GM21515 (cell line): ENCODE measurements at regions not wholly inside any gene's neighbourhood (a gene's known extent, or its start where the extent isn't known, plus 50 kb on each side); places are given as distances from the start of the nearest gene placed in this dataset.
"Not testable (repeated sequence)": the region's sequence is repeated elsewhere in the genome, so short reads cannot be mapped to it uniquely, and the experiment has no call there.

Source experiments
- ATAC-seq: cut with Tn5 transposase; IDR thresholded peaks from one replicate; pipeline ENCODE4 v1.9.1; 2021; ENCODE audit not compliant: unreplicated experiment

- ATAC-seq, result no peak
Measured at GRCh38 chr15:95624616-95625361, 705.7 kb upstream of the NR2F2 start.

DNA sequence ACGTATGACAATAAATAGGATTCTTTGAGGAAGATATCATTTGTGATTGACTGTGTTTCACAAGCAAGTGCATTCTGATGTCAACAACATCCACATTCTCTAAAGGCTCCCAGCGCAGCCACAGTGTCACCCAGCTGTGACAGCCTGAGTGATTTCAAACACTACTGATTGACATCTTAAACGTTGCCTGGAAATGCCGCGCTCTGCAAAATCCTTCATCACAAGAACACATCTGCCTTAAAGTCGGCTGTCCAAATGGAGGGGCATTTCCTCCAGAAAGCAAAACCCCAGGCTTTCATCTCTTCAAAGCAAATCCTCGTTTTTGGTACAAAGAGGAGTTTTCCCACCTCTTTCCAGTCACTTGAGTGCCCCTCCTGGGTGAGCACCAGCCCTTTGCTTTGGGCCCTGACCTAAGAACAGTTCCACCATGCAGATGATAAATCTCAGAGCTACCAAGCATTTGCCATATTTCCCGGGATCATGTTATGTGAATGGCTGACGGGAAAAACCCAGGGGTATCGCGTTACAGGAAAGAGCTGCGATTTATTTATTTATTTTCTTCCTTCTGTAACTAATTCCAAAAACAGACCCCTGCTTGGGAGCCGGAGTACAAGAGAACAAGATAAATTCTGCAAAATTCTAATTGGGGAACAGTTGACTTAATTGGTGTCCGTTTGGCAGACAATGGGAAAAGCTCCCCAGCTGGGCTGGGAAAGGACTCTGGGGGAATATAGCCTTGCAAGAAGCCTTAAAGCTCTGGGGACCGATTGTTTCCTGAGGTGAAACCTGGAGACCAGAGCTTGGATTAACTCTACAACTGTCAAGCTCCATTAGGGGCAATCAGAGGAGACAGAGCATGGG is 703.8 kb upstream of the NR2F2 start:
- no peak for ATAC-seq

DNA sequence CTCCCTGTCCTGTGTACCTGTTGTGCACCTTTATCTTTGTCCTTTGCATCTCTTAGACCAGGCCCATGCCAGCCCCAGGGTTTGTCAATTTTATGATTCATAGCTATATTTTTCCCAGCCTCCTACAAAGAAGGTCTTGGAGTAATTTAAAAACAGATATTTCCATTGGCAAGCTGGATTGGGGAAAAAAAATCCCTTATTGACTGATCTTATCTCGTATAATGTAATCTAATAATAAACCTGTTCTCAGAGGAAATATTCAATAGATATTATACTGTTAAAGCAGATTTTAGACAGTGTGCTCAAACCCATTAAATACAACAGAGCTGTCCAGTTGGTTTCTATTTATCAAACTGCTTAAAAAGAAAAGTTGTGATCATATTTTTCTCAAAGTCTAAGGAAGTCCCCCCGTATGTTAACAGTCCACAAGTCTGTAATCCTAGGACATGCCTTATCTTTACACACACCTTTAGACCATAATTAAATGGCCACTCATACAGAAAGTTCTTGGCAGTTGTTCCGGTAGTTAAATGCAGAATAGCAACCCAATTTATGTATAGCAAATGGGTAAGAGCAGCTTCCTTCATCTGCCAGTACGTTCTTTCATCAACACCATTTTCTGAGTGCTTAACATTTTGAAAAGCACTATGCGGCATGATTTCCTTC is 700.9 kb upstream of the NR2F2 start:
- ATAC-seq, result no peak

DNA sequence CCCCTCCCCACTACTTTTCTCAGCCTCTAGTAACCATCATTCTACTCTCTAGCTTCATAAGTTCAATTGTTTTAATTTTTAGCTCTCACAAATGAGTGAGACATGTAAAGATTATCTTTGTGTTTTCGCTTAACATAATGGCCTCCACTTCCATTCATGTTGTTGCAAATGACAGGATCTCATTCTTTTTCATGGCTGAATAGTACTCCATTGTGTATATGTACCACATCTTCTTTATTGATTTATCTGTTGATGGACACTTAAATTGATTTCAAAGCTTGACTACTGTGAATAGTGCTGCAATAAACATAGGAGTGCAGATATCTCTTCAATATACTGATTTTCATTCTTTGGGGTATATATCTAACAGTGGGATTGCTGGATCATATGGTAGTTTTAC is 699.8 kb upstream of the NR2F2 start:
- no peak for ATAC-seq

DNA sequence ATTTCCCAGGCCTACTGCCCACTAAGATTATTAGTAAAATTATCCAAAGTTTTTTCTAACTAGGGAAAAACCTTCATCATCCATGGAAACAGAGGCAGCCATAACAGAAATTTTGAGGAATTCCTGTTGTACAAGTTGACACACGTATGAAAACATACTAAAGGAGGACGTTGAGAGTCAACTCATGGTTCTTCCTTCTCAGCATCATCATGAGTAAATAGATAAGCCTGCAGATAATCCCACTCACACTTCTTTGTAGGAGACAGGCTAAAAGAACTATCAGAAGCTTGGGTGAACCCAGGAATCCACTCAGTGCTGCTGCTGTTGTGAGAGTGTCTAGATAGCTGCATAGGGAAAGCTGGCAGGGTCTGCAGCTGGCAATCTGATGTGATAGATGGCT is 694.8 kb upstream of the NR2F2 start:
- ATAC-seq, result no peak

DNA sequence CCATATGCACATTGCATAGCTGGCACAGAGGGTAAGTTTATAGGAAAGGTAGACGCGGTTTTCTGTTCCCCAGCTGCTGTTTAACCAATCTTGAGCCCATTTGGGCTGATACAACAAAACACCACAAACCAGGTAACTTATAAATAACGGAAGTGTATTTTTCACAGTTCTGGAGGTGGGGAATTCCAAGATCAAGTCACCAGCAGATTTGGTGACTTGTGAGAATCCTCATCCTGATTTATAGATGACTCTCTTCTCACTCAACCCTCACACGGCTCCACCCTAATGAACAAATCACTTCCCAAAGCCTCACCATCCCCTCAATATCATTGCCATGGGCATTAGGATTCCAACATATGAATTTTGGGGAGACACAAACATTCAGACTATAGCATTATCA is 694.4 kb upstream of the NR2F2 start:
- no peak for ATAC-seq

DNA sequence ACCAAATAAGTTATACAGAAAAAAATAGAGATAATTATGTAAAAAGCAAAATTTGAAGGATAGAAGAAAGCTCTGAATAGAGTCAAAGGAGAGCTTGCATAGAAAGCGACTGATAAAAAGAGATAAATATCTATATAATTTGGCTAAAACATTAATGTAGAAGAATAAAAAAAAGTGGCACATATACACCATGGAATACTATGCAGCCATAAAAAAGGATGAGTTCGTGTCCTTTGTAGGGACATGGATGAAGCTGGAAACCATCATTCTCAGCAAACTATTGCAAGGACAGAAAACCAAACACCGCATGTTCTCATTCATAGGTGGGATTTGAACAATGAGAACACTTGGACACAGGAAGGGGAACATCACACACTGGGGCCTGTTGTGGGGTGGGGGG is 693.3 kb upstream of the NR2F2 start:
- not testable (repeated sequence) for ATAC-seq

- no peak for ATAC-seq
Measured at GRCh38 chr15:95639208-95639607, 691.3 kb upstream of the NR2F2 start.

GRCh38 chr15:95644100-95644875 is 686.2 kb upstream of the NR2F2 start:
- no peak for ATAC-seq

DNA sequence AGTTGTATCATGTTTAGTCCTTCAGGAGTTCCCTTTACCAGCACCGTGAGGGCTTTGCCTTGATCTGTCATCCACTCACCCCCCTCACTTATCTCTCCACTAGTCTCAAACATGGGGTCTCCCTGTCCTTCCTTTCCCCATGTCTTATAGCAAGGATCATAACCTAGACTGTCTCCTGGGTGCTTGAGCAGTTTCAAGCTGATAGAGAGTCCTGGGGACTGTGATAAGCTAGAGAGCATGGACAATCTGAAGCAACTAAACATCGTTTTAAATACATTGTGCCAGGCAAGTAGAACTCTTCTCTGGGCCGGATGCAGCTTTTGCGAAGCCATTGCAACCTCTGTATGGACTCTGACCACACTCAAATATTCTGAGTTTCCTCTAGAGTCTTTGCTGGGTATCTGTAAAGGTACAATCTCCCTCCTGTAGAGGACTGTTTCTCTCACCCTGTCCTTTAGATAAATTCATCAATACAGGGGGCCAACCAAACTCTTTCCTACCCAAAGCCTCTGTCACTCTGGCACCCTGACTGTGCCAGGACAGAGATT is 684.6 kb upstream of the NR2F2 start:
- ATAC-seq, result no peak

GRCh38 chr15:95646484-95647273 is 683.8 kb upstream of the NR2F2 start:
- ATAC-seq, result no peak

GRCh38 chr15:95647531-95648277 is 682.8 kb upstream of the NR2F2 start:
- ATAC-seq, result no peak

DNA sequence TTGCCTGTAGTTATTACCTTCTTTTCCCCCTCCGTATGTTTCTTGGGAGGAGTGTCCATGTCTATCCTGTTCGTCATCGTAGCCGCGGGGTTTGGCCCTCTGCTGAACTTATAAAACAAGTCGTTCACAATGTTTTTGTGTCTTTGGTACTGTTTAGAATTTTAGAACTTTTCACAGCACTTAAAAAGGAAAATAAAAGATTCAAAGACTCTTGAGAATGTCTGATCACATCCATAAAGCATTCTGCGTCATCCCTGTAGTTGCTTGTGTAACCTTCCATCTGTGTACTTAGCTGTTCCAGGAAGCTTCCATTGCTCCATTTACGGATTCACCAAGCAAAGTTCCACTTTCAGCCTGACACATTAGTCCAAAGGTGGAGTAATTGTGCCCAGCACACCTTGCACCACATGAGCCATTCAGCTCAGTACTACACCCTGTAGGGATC is 677.1 kb upstream of the NR2F2 start:
- no peak for ATAC-seq

DNA sequence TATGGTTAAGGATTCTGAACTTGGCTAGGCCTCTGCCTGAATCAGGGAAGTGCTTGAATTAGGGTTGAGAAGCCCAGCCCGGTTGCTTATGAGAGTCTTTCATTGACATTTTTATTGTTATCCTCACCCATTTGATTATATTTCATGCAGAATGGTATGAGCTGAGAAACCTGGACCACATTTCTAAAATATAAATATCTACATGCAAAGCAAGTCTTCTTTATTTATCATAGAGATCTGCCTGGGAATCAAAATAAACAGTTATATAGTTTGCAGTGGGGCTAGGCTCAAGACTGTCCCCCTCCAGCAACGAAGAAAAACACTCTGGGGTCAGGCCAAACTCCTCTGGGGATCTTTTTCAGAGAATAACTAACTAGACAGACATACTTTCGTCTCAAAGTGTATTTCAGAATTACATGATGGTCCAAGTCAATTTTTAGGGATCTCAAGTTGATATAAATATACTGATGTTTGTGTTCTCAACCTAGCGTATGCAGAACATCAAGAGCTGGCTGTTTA is 675.4 kb upstream of the NR2F2 start:
- no peak for ATAC-seq

DNA sequence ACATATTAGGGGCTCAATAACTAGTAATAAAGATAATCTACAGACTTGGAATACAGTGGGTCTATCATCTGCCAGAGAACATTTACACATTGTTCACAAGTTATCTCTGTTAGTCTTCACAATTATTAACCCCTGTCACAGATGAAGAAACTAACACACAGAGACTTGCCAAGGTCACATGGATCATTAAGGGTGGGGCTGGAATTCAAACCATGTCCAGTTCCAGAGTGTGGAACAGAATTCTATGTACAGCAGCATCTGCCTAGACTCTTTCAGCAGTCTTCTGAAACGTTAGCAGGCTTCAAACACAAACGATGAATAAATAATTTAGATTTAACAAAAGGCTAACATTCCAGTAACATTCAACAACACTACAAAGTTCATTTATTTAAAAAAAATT is 673.9 kb upstream of the NR2F2 start:
- ATAC-seq, result no peak

DNA sequence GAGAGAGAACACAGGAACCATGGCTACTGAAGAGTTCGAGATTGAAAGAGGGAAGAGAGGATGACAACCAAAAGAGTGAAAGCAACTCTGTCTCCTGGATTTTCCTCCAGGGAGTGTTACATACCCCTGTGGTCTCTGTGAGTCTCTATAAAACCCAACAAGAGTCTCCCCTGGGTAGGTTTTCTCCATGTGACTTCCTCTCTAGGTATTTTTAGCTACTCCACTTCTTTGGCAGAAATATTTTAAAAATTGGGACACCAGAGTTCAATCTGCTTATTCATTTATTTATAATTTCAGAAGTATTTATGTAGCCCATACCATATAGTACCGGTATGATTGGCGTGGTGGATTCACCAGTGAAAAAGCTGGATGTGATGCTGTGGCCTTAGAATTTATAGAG is 671.7 kb upstream of the NR2F2 start:
- ATAC-seq, result no peak

DNA sequence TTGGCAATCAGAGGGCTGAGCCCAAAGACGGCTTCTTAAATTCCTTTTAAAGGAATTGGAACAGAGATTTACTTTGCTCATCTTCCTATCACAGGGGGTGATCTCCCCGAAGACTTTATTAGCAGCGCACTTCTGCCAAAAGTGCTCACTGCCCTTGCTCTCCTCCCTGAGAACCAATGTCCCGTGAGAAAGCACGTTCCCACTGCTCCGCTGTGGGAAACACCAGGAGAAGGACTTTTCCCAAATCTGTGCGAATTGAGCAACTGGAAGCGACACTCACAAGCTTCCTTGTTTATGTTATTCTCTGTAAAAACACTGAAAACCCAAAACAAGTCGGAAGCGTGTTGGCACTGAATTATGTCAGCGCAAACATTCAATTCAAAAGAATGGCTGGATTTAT is 670.8 kb upstream of the NR2F2 start:
- ATAC-seq, result no peak

- no peak for ATAC-seq
Measured at GRCh38 chr15:95662638-95663037, 667.9 kb upstream of the NR2F2 start.
